Suprapubic skin (tissue), 4 donors: ENCODE measurements at regions not wholly inside any gene's neighbourhood (a gene's known extent, or its start where the extent isn't known, plus 50 kb on each side); places are given as distances from the start of the nearest gene placed in this dataset.

Source experiments
- DNase-seq, 2 donors: peaks; one replicate each; pipeline ENCODE4 v3.0.0-alpha.2; 2019; ENCODE audit warnings: low spot score in 2 of 2
- H3K27ac ChIP-seq: fragments of 200-600 bp; sonication (generic); one replicate; pipeline ENCODE4 v1.5.1; 2019
- H3K27me3 ChIP-seq: fragments of 200-600 bp; sonication (generic); one replicate; pipeline ENCODE4 v1.5.1; 2019
- H3K36me3 ChIP-seq: fragments of 200-600 bp; sonication (generic); one replicate; pipeline ENCODE4 v1.5.1; 2019
- H3K4me1 ChIP-seq: fragments of 200-600 bp; sonication (generic); one replicate; pipeline ENCODE4 v1.5.1; 2019
- H3K4me3 ChIP-seq: fragments of 200-600 bp; sonication (generic); one replicate; pipeline ENCODE4 v1.5.1; 2019; ENCODE audit warnings: mild to moderate bottlenecking
- H3K9me3 ChIP-seq: fragments of 200-600 bp; sonication (generic); one replicate; pipeline ENCODE4 v1.5.1; 2019
- EP300 ChIP-seq: sonication (generic); formaldehyde crosslinking; IDR thresholded peaks from one replicate; pipeline ENCODE4 v1.6.1; 2017; ENCODE audit warnings: antibody characterized with exemption
- POLR2A ChIP-seq, 2 donors: fragments of 450-650 bp; IDR thresholded peaks; one replicate each; pipeline ENCODE4 v1.6.1; 2017; ENCODE audit warnings: antibody characterized with exemption in 2 of 2, mild to moderate bottlenecking in 2 of 2, moderate library complexity in 2 of 2
- POLR2AphosphoS5 ChIP-seq, 3 donors: sonication (generic); formaldehyde crosslinking; IDR thresholded peaks; one replicate each; pipeline ENCODE4 v1.6.1; 2017; ENCODE audit warnings: antibody characterized with exemption in 3 of 3
- WGBS: methylation state at CpG from one replicate; pipeline ENCODE4 v1.1.5; 2018; 5-methylcytosine and 5-hydroxymethylcytosine counted together
- TF ChIP-seq, protein P1 (sequence below), 2 donors: fragments of 200-600 bp in 1 of 2; fragments of 450-650 bp in 1 of 2; sonication (generic) in 1 of 2; IDR thresholded peaks; one replicate each; pipeline ENCODE4 v1.5.1; 2016 to 2019; ENCODE audit warnings: antibody characterized with exemption in 2 of 2, mild to moderate bottlenecking in 1 of 2, moderate library complexity in 1 of 2

DNA sequence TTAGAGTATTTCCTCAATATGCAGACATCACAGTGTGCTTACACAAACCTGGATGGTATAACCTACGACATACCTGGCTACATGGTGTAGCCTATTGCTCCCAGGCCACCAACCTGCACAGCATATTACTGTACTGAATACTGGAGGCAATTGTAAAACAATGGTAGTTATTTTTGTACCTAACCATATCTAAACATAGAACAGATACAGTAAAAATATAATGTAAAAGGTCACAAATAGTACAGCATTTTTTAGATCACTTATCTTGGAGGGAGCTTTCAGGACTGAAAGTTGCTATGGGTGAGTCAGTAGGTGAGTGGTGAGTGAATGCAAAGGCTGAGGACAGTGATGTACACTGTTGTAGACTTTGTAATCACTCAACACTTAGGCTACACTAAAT lies 492.3 kb downstream of the MRPL39 start:
- Histone ChIP-seq H3K4me1 (no peaks in the 10 kb centered on the region), H3K27me3 (no peaks in the 10 kb centered on the region), H3K4me3 (no peak overlapping the region), H3K9me3 (no peaks in the 10 kb centered on the region), H3K27ac (no peak overlapping the region), H3K36me3 (no peaks in the 10 kb centered on the region)
- no peak for DNase-seq
- 76% methylated on average over 1 of the region's 1 CpG for WGBS
- TF ChIP-seq POLR2A (IDR thresholded peaks at IDR 0.05) (no peak), EP300 (no peak), POLR2AphosphoS5 (IDR thresholded peaks at IDR 0.05) (no peak)
- TF ChIP-seq, protein P1, sequence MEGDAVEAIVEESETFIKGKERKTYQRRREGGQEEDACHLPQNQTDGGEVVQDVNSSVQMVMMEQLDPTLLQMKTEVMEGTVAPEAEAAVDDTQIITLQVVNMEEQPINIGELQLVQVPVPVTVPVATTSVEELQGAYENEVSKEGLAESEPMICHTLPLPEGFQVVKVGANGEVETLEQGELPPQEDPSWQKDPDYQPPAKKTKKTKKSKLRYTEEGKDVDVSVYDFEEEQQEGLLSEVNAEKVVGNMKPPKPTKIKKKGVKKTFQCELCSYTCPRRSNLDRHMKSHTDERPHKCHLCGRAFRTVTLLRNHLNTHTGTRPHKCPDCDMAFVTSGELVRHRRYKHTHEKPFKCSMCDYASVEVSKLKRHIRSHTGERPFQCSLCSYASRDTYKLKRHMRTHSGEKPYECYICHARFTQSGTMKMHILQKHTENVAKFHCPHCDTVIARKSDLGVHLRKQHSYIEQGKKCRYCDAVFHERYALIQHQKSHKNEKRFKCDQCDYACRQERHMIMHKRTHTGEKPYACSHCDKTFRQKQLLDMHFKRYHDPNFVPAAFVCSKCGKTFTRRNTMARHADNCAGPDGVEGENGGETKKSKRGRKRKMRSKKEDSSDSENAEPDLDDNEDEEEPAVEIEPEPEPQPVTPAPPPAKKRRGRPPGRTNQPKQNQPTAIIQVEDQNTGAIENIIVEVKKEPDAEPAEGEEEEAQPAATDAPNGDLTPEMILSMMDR (IDR thresholded peaks at IDR 0.05) = no peak

DNA sequence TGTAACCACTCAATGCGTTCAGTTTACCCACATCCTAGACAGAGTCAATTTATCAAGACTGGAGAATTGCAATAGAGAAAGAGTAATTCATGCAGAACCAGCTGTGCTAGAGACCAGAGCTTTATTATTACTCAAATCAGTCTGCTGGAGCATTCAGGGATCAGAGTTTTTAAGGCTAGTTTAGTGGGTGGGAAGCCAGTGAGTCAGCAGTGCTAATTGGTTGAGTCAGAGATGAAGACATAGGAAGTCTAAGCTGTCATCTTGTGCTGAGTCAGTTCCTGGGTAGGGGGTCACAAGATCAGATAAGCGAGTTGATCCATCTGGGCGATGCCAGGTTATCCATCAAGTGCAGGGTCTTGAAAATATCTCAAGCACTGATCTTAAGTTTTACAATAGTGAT lies 499.6 kb downstream of the MRPL39 start:
- DNase-seq = no peak
- Histone ChIP-seq H3K4me3 (no peak overlapping the region), H3K4me1 (no peaks in the 10 kb centered on the region), H3K27me3 (no peaks in the 10 kb centered on the region), H3K9me3 (no peaks in the 10 kb centered on the region), H3K27ac (no peak overlapping the region), H3K36me3 (no peaks in the 10 kb centered on the region)
- WGBS = 72% methylated on average over 3 of the region's 3 CpGs
- TF ChIP-seq, protein P1 (IDR thresholded peaks at IDR 0.05) = no peak
- TF ChIP-seq POLR2A (IDR thresholded peaks at IDR 0.05) (no peak), POLR2AphosphoS5 (IDR thresholded peaks at IDR 0.05) (no peak), EP300 (no peak)

DNA sequence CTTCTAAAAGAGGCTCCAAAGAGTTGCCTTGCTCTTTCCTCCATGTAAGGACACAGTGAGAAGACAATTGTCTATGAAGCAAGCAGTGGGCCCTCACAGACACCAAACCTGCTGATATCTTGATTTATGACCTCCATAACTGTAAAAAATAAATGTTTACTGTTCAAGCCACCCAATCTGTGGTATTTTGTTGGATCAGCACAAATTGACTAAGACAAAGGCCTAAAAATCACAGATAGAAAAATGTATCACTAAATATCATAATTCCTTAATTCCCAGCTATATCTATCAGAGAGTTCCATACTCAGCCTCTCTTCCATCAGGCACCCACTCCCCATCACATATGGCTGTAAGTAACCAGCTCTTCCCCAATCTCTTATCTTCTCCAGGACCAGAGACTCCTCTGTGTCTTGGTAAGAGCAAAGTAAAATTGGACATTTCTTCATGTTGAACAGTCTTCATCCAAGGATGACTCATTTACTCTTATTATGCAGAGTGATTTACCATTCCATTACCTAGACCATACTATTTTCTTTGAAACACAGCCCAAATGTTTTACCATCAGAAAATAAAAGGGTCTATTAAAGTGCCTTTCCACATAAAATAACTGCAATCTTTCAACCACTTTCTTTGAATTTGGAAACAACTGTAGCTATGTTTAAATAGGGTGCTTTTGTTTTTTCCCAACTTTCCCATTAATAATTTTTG lies 503.6 kb downstream of the MRPL39 start:
- no peaks in the 10 kb centered on the region for H3K27me3 ChIP-seq
- TF ChIP-seq EP300 = no peak
- TF ChIP-seq, protein P1 (IDR thresholded peaks at IDR 0.05) = no peak
- TF ChIP-seq POLR2A (IDR thresholded peaks at IDR 0.05) = no peak
- no peak for TF ChIP-seq POLR2AphosphoS5 (IDR thresholded peaks at IDR 0.05)
- H3K4me3 ChIP-seq = no peak overlapping the region
- H3K36me3 ChIP-seq = no peaks in the 10 kb centered on the region
- H3K4me1 ChIP-seq = no peaks in the 10 kb centered on the region
- H3K27ac ChIP-seq = no peak overlapping the region
- DNase-seq = no peak
- H3K9me3 ChIP-seq = no peaks in the 10 kb centered on the region

DNA sequence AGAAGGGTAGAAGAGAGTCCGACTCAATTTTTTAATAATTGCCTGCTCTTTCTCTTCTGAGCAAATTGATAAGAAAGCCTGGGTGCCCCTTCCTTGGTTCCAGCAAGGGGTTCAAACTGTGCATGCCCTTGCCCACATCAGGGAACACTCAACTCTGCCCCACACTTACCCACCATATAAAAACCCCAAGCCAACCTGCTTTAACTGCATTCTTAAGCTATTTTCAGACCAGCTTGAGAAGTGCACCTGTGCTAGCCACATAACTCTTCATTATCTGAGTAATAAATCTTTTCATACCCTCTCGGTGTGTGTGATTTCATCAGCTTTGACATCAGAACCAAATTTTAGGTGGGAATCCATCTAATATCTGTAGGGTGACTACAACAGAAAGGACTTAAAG lies 509.6 kb downstream of the MRPL39 start:
- Histone ChIP-seq H3K4me3 (no peak overlapping the region), H3K36me3 (no peaks in the 10 kb centered on the region), H3K27me3 (no peaks in the 10 kb centered on the region), H3K4me1 (no peaks in the 10 kb centered on the region), H3K27ac (no peak overlapping the region), H3K9me3 (peaks cover 1% of the 10 kb centered on the region)
- WGBS = 62% methylated on average over 2 of the region's 2 CpGs
- TF ChIP-seq, protein P1 (IDR thresholded peaks at IDR 0.05) = no peak
- TF ChIP-seq POLR2A (IDR thresholded peaks at IDR 0.05) (no peak), EP300 (no peak), POLR2AphosphoS5 (IDR thresholded peaks at IDR 0.05) (no peak)
- no peak for DNase-seq

DNA sequence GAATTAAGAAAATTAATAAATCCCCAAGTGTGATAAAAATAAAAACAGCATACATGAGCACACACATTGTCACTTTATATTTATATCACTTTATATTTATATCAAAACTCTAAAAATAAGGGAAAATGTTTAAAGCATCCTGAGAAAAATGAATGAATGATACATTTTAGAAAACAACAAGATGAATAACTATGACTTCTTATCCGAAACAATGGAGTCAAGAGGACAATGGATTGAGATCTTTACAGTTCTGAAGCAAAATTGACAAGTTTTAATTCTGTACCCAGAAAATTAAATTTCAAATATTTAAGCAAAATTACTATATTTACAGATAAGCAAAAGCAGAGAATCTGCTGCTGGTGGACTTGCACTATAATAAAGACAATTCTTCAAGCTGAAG lies 512.6 kb downstream of the MRPL39 start:
- peaks cover 5% of the 10 kb centered on the region for H3K9me3 ChIP-seq
- no peaks in the 10 kb centered on the region for H3K4me1 ChIP-seq
- no peak overlapping the region for H3K4me3 ChIP-seq
- WGBS = 94% methylated on average over 1 of the region's 1 CpG
- H3K36me3 ChIP-seq = no peaks in the 10 kb centered on the region
- TF ChIP-seq EP300 (no peak), POLR2AphosphoS5 (IDR thresholded peaks at IDR 0.05) (no peak)
- TF ChIP-seq, protein P1 (IDR thresholded peaks at IDR 0.05) = no peak
- DNase-seq = no peak
- no peaks in the 10 kb centered on the region for H3K27me3 ChIP-seq
- no peak overlapping the region for H3K27ac ChIP-seq
